Stimulated activated CD8-positive, alpha-beta memory T cell treated with anti-CD3 and anti-CD28 coated beads, Interleukin-12 subunit alpha, Interleukin-12 subunit beta, amount 100 ng/mL, for 4 hours (primary cell): ENCODE measurements at regions not wholly inside any gene's neighbourhood (a gene's known extent, or its start where the extent isn't known, plus 50 kb on each side); places are given as distances from the start of the nearest gene placed in this dataset.

Source experiments
- DNase-seq: peaks from one replicate; pipeline ENCODE4 v3.0.0-alpha.2; 2020; ENCODE audit warnings: low read depth

GRCh38 chr17:79443026-79443425 is 167.8 kb downstream of the RBFOX3 start:
- DNase-seq = no peak

DNA sequence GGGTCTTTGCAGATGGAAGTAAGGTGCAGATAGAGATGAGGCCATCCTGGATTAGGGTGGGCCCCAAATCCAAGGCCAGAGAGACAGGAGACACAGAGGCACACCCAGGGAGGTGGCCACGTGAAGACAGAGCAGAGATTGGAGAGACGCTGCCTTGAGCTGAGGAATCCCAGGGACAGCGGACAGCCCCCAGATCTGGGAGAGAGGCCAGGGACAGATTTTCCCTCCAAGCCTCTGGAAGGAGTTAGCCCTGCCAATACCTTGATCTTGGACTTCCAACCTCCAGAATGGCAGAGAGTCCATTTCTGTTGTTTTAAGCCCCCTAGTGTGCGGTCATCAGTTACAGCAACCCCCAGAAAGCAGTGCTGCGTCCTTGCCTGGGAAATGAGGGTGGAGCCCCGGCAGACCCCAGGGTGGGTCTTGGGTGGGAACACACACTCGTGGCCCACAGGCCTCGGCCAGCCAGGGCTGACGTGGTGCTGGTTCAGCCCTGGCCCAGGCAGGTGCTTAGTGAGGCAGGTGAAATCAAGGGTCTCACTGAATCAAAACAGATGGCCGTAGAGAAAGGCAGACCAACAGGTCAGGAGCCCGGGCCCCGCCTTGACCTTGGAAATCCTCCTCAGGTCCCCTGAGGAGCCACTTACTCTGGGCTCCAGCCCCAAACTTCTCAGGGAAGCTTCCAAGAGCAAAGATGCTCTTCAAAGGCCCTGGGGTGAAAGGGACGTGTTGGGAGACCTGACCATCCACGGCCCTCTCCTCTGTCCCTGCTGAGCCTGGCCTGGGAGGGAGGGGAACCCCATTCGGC is 169.3 kb downstream of the RBFOX3 start:
- no peak for DNase-seq

DNA sequence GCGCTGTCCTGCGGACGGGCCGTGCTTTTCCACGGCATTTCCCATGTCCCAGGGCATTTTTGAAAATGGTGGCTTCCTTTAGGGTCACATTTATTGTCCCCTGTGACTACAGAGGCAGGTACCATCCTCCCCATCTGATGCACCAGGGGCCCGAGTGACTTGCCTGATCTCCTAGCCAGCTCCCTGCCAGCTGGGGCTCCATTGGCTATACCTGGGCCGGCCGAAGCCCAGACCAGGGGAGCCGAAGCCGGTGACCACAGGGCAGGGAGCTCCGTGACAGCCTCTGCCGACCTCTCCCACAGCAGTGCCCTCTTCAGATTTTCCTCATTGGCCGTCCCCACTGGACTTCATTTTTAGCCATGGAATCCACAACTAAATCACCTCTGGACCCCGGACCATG is 170.6 kb downstream of the RBFOX3 start:
- no peak for DNase-seq

DNA sequence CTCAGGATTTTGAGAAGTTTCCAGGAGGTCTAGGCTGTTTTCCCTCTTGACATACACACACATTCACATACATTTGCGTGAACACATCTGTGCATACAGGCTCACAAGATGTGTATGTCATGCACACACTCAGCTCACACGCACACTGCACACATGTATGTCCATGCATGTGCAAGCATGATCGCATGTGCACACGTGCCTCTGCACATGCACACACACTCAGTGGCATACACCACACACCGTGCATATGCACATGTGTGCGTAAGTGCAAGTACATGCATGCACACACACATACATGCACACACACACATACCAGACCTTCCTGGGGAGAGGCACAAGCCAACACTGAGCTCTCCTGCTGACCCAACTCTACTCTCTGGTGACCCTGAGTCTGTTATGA is 171.4 kb downstream of the RBFOX3 start:
- DNase-seq = no peak

DNA sequence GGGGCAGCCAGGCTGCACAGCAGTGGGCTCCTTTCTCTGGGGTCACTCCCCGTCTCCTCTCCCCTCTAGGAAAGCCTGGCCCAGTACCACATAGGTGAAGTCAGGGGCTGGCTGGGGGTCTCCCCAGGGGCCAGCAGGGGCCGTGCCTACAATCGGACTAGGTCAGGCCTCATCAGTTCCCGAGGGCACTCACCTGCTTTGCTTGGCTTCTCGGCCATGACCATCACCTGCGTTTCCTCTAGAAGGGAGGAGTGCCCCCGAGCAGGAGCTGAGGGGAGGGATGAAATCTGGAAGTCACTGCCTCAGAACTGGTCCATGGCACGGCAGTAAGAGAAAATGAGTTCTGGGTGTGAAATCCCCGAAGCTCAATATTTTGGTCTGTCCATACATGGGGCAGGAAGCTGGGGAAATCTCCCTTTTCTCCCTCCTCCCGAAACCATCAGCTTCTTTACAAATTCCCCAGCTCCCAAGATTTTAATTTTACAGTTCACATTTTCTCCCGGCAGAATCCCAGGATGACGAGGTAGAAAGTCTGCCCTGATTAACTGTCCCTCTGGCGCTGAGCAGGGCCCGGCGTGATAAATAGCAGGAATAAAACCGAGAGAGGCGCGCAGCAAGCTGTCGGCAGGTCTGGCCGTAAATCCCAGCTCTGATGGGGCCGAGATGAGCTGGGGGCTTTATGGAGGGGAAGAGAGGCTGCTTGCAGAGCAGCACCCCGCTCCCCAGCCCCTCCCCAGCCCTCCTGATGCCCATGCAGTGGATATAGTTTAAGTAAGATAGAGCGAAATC is 172.1 kb downstream of the RBFOX3 start:
- no peak for DNase-seq

DNA sequence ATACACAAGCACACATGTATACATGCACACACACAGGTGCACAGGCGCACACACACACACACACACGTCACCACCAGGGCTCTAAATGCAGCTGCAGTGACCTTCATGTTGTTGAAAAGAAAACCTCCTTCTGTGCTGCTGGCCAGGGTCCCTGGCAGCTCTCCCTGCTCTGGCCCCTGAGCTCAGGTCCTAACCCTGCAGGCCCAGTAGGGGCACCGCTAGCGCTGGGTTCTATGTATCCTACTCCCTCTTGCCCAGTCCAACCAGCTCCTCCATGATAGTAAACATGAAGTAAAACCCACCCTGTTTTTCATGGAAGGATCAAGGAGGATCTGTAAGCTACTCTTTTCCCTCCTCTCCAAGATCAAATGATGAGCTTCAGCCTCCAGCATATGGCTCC is 172.8 kb downstream of the RBFOX3 start:
- no peak for DNase-seq

- no peak for DNase-seq
Observed at GRCh38 chr17:79437081-79437480, 173.8 kb downstream of the RBFOX3 start.

DNA sequence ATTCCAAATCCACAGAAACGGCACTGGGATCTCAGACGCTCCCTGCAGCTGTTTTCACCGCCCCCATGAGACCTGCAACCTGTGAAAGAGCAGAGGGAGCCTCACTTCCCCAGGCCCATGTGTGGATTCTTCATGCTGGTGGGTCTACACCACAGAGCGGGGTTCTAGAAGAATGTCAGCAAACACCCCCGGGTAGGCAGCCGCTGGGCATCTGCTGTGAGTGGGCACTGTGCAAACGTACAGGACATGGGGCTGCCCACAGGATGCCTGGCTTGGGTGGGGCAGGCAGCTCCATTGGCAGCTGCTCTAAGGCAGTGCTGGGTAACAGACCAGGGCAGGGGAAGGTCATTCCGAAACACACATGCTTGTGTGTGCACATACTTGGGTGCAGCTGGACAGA is 174.9 kb downstream of the RBFOX3 start:
- no peak for DNase-seq

DNA sequence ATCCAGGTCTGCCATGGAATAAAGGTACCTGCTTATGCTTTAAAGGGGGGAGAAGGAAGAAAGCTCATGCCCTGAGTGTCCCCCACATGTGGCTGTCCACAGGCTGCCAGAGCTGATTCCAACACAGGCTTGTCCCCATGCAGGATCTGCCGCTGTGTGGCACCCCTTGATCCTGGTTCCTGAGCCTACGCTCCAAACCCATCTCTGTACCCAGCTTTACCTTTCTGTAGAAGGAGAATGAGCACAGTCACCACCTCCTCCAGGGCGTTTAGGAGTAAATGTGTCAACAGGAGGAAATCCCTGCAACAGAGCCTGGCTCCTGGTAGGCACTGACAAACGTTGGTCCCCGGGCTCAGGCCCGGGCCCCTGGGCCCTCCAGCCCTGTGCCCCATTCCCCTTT is 175.6 kb downstream of the RBFOX3 start:
- DNase-seq = no peak

- DNase-seq = no peak
Observed at GRCh38 chr17:79434215-79434614, 176.6 kb downstream of the RBFOX3 start.

- no peak for DNase-seq
Observed at GRCh38 chr17:79433379-79433778, 177.5 kb downstream of the RBFOX3 start.

DNA sequence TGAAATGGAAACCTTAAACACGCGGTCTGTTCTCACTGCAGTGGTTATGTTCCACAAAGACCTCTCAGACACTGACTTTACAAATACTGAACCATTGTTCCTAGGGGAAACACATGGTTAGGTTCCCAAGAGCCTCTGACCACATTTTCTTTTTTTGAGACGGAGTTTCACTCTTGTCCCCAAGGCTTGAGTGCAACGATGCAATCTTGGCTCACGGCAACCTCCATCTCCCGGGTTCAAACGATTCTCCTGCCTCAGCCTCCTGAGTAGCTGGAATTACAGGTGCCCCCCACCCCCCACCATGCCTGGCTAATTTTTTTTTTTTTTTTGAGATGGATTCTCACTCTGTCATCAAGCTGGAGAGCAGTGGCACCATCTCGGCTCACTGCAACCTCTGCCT is 179.7 kb downstream of the RBFOX3 start:
- DNase-seq = no peak

DNA sequence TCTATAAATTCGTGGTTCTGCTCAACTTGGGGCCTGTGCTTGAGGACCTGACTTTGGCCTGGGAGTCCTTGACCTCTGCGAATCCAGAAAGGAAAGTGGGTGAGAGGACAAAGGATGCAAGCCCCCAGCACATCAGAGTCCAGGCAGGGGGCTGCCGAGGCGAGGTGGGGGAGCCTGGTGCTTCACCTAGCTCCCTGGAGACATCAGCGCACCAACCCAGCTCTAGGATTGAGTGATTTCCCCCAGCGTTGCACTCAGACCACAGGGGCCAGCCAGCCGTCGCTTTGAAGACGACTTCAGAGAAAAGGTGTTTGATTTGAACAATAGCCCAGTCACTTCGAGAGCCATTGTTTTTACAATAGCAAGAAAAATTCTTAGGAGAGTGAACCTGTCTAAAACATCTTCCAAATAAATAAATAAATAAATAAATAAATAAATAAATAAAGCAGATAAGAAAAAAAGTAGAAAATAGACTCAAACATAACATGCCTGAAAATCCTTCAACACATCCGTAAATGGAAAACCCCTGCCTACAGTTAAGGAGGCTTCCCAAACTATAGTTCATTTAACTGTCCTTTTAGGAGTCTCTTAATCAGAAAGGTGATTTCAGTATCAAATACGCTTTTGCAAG is 180.9 kb downstream of the RBFOX3 start:
- DNase-seq = no peak

DNA sequence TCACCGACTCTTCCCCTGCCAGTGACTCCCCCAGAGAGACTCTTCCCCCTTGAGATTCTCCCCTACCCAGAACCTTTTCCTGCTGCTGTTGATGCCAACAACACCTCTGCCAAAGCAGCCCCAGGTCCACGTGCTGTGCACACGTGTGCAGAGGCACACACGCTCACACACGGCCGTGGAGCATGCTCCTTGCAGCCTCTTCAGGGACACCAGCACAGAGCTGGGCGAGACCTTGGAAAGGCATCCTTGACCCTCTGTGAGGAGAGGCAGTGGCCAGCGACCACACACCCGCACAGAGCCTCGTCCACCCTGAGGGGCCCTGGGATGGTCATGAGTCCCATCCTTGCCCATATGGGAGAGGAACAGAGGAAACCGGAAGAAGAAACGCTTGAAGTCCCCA is 181.9 kb downstream of the RBFOX3 start:
- no peak for DNase-seq

- no peak for DNase-seq
Observed at GRCh38 chr17:79427621-79428539, 183.0 kb downstream of the RBFOX3 start.

DNA sequence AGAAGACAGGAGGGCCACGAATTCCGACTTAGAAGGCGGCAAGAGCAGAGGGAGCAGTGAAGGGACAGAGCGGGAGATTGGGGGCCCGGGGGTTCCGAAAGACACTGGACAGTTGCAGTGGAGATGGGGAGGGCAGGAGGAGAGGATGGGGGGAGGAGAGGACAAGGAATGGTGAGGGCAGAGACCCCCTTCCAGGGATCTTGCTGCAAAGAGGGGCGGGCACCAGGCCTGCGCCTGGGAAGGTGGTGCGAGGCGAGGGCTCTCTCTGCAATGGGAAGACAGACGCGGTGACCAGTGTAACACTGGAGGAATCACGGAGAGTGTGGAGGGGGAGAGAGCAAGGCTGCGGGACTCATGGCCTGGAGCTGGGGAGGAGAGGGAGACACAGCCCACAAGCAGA is 185.2 kb downstream of the RBFOX3 start:
- DNase-seq = no peak

GRCh38 chr17:79424471-79425185 is 186.2 kb downstream of the RBFOX3 start:
- no peak for DNase-seq

DNA sequence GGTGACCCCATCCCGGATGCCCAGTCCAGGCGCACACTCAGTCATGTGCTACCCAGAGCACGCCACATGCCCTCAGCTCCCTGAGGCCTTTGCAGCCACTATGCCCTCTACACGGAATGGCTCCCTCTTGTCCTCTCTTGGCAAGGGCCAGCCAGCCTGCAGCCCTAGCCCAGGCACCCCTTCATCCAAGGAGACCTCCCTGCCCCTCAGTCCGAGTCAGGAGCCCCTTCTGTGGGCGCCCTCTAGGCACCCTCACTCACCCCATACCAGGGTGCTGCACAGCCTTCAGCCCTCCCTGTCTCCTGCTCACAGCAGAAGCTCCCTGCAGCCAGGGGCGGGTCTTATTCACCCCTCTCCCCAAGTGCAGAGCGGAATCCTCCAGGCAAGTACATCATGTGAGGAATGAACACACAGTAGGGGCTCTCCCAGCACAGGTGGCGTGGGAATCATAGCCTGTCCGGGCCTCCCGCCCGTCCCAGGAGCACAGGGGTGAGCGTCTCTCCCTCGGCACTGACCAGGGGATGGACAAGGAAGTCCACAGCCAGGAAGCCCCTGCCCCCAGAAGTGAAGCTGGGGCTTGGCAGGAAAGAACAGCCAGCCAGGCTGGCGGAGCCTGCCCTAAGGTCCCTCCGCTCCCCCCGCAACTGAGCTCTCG is 186.9 kb downstream of the RBFOX3 start:
- no peak for DNase-seq

DNA sequence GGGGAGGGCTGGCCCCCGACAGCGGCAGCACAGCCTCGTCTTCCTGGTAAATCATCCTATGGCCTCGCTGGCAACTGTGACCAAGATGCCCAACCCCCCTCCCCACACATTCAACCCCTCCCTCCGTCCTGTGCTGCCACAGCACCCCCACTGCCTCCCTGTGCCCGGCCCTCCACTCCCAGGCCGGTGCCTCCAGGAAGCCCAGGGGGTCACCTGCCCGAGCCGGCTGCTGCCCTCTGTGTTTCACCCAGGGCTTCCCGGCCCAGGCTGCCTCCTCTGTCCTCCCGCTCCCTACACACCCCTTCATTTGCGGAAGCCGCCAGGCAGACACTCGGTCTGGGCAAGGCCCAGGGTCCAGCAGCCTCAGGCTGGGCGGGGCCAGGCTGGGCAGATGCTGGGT is 188.6 kb downstream of the RBFOX3 start:
- no peak for DNase-seq

DNA sequence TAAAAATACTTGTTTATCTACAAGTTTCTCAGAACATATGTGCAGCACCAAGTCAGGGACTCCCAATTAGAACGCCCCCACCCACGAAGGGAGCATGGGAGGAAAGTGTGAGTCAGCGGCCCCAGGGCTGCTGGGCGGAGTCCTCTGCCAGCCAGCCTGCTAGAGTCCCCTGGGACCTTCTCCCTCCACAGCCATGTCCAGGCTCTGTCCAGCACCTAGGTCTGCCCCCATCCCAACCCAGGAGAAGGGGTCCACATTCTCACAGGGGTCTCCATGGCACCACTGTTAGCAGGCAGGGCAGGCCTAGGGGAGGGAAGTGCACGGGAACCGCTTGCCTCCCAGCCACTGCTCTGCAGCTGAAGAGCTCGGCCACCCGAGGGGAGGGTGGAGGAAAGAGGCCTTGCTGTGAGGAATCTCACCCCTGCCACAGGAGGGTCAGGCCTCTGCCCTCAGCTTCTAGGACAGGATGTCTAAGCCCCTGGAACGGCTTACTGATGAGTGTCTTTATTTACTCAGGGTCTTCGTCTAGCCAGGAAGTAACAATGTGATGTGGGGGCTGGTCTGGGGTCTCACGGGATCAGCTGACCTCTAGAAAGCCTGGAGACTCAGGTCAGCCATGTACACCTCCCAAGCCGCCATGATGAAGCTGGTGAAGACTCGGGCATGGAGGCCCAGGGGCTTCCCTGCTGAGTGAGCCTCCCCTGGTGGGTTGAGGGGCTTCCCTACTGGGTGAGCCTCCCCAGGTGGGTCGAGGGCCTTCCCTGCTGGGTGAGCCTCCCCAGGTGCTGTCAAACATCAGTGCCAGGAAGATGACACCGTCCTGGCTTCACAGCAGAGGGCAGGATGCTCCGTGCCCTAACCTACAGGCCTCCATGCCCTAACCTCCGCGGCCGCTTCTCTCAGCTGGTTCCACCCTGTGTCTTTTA is 190.3 kb downstream of the RBFOX3 start:
- peak; percentile 5 for DNase-seq
